ENCODE measurements at regions not wholly inside any gene's neighbourhood (a gene's known extent, or its start where the extent isn't known, plus 50 kb on each side); places are given as distances from the start of the nearest gene placed in this dataset.
A peak's percentile ranks its signal among the peaks of the same experiment; 100 is the strongest.
"Not testable (repeated sequence)": the region's sequence is repeated elsewhere in the genome, so short reads cannot be mapped to it uniquely, and the experiment has no call there.

DNA sequence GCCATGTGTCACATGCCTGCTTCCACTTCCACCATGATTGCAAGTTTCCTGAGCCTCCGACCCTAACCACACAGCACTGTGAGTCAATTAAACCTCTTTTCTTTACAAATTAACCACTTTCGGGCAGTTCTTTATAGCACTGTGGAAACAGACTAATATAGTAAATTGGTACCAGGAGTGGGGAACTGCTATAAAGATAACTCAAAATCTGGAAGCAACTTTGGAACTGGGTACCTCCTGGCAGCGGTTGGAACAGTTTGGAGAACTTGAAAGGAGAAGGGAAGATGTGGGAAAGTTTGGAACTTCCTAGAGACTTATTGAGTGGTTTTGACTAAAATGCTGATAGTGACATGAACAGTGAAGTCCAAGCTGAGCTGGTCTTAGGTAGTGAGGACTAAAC is 436.1 kb downstream of the TMEM121 start:
- Mint-ChIP-seq H3K9me3 (ENCODE audit: low read depth) (peaks cover 3% of the 10 kb centered on the region), H3K27me3 (peaks cover 47% of the 10 kb centered on the region), H3K4me1 (no peaks in the 10 kb centered on the region), H3K36me3 (no peaks in the 10 kb centered on the region), H3K4me3 (no peak overlapping the region), H3K27ac (no peak overlapping the region)
- DNase-seq (no peak), ATAC-seq (no peak)
- CTCF ChIA-PET, result no interaction called here

DNA sequence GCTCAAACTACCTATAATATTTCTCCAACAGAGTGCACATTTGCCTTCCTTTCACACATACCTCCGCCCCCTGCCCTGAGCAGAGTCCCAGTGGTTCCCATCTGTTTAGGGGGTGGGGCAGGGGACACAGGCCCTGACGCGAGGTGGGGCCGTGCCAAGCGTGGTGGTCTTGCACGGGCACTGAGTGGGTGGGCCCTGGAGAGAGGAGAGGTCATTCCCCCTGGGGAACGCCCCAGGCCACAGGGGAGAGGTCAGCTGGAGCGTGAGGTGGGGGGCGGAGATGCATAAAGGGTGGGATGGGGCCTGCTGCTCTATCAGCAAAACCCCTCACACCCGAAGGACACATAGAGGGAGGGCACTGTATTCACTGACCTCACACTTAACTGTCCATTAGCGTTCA is 441.9 kb downstream of the TMEM121 start:
- DNase-seq, result no peak
- CTCF ChIA-PET, result interaction anchor here (1.9 kb wide), 1 partner anchor 22 kb away, joined by 4 read pairs; no protein-coding TSS in a partner anchor
- H3K4me1 Mint-ChIP-seq, result peaks cover 5% of the 10 kb centered on the region
- no peaks in the 10 kb centered on the region for H3K9me3 Mint-ChIP-seq (ENCODE audit: low read depth)
- H3K27ac Mint-ChIP-seq, result no peak overlapping the region
- no peak for ATAC-seq
- H3K27me3 Mint-ChIP-seq, result peaks cover 15% of the 10 kb centered on the region
- no peak overlapping the region for H3K4me3 Mint-ChIP-seq
- H3K36me3 Mint-ChIP-seq, result no peaks in the 10 kb centered on the region

GRCh38 chr14:105969026-105969425 is 442.6 kb downstream of the TMEM121 start:
- CTCF ChIA-PET, result interaction anchor here (0.7 to 1.9 kb wide), 2 partner anchors 23 to 30 kb away, joined by 4 read pairs; no protein-coding TSS in a partner anchor
- H3K27me3 Mint-ChIP-seq, result peaks cover 10% of the 10 kb centered on the region
- not testable (repeated sequence) for H3K4me3 Mint-ChIP-seq; ATAC-seq; H3K36me3 Mint-ChIP-seq; H3K4me1 Mint-ChIP-seq; H3K9me3 Mint-ChIP-seq (ENCODE audit: low read depth); H3K27ac Mint-ChIP-seq; DNase-seq

- H3K36me3 Mint-ChIP-seq; CTCF ChIA-PET; H3K4me1 Mint-ChIP-seq; H3K9me3 Mint-ChIP-seq (ENCODE audit: low read depth); ATAC-seq; H3K27ac Mint-ChIP-seq; DNase-seq; H3K4me3 Mint-ChIP-seq: not testable (repeated sequence)
- peaks cover 17% of the 10 kb centered on the region for H3K27me3 Mint-ChIP-seq
These were observed 444.4 kb downstream of the TMEM121 start for GRCh38 chr14:105970821-105971220.

GRCh38 chr14:105971593-105972500 is 445.5 kb downstream of the TMEM121 start:
- CTCF ChIA-PET, result no interaction called here
- H3K9me3 Mint-ChIP-seq (ENCODE audit: low read depth), result no peaks in the 10 kb centered on the region
- ATAC-seq (no peak), DNase-seq (no peak)
- H3K27me3 Mint-ChIP-seq, result peaks cover 20% of the 10 kb centered on the region
- H3K27ac Mint-ChIP-seq, result no peak overlapping the region
- no peaks in the 10 kb centered on the region for H3K36me3 Mint-ChIP-seq
- H3K4me1 Mint-ChIP-seq, result peaks cover 5% of the 10 kb centered on the region
- no peak overlapping the region for H3K4me3 Mint-ChIP-seq

GRCh38 chr14:105974902-105975301 is 448.5 kb downstream of the TMEM121 start:
- no peaks in the 10 kb centered on the region for H3K4me1 Mint-ChIP-seq
- CTCF ChIA-PET, result interaction anchor here (0.8 to 3.8 kb wide), 15 partner anchors 10 to 120 kb away, joined by 3 to 39 read pairs (median 6); no protein-coding TSS in a partner anchor
- DNase-seq (peak; percentile 81), ATAC-seq (peak; percentile 95)
- H3K27ac Mint-ChIP-seq, result no peak overlapping the region
- peaks cover 13% of the 10 kb centered on the region for H3K27me3 Mint-ChIP-seq
- H3K9me3 Mint-ChIP-seq (ENCODE audit: low read depth), result no peaks in the 10 kb centered on the region
- no peaks in the 10 kb centered on the region for H3K36me3 Mint-ChIP-seq
- no peak overlapping the region for H3K4me3 Mint-ChIP-seq

- CTCF ChIA-PET, result interaction anchor here (2.8 to 3.1 kb wide), 2 partner anchors 23 to 26 kb away, joined by 8 to 10 read pairs; no protein-coding TSS in a partner anchor
- H3K36me3 Mint-ChIP-seq, result no peaks in the 10 kb centered on the region
- H3K4me3 Mint-ChIP-seq, result no peak overlapping the region
These were observed 452.4 kb downstream of the TMEM121 start for GRCh38 chr14:105978618-105979295.

GRCh38 chr14:105979446-105979845 is 453.1 kb downstream of the TMEM121 start:
- Mint-ChIP-seq H3K27ac (no peak overlapping the region), H3K27me3 (peaks cover 5% of the 10 kb centered on the region), H3K4me1 (peaks cover 24% of the 10 kb centered on the region), H3K9me3 (ENCODE audit: low read depth) (no peaks in the 10 kb centered on the region), H3K4me3 (no peak overlapping the region), H3K36me3 (no peaks in the 10 kb centered on the region)
- CTCF ChIA-PET, result interaction anchor here (1.1 to 3.1 kb wide), 3 partner anchors 22 to 137 kb away, joined by 3 to 10 read pairs (median 8); no protein-coding TSS in a partner anchor
- no peak for ATAC-seq
- no peak for DNase-seq

More at GRCh38 chr14:105978618-105979295, 452.4 kb downstream of the TMEM121 start:
- Mint-ChIP-seq H3K4me1 (peaks cover 24% of the 10 kb centered on the region), H3K27me3 (peaks cover 10% of the 10 kb centered on the region), H3K9me3 (ENCODE audit: low read depth) (no peaks in the 10 kb centered on the region), H3K27ac (no peak overlapping the region)
- DNase-seq (no peak), ATAC-seq (no peak)

GRCh38 chr14:105980224-105980623 is 453.8 kb downstream of the TMEM121 start:
- Mint-ChIP-seq H3K4me1 (peaks cover 31% of the 10 kb centered on the region), H3K9me3 (ENCODE audit: low read depth) (no peaks in the 10 kb centered on the region)
- CTCF ChIA-PET, result interaction anchor here (1.1 to 3.1 kb wide), 3 partner anchors 21 to 136 kb away, joined by 3 to 10 read pairs (median 8); no protein-coding TSS in a partner anchor

DNA sequence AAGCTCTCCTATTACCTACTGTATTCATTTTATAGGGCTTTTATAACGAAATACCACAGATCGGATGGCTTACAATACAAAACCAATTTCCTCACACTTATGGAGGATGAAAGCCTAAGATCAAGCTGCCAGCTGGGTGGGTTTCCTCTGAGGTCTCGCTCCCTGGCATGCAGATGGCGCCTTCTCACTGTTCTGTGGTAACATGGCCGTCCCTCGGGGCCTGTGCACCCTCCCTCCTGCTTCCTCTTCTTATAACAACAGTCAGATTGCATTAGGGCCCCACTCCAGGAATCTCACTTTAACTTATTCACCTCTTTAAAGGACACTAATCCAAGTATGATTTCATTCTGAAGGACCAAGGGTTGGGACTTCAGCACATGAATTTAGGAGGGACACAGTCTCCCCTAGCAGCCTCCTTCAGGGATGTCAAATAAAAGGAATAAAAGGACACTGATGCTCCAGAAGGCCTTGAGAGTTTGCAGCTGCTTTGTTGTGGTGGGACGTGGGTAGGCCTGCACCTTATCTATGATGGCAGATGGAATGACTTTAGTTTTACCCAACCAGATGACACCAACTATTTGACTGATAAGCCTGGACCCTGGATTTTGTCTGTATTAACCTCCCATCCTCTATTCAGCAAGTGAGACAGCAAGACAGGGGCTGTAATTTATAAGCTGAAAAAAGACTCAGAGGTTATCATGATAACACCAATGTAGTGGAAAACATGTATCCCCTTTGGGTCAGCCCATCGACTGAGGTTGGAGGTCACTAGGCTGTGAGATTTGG is 455.3 kb downstream of the TMEM121 start:
- H3K9me3 Mint-ChIP-seq (ENCODE audit: low read depth); DNase-seq; H3K4me3 Mint-ChIP-seq; H3K27ac Mint-ChIP-seq; H3K27me3 Mint-ChIP-seq; ATAC-seq; H3K36me3 Mint-ChIP-seq: not testable (repeated sequence)
- H3K4me1 Mint-ChIP-seq, result peaks cover 42% of the 10 kb centered on the region
- CTCF ChIA-PET, result interaction anchor here (0.8 to 3.1 kb wide), 4 partner anchors 11 to 37 kb away, joined by 5 to 8 read pairs (median 6); no protein-coding TSS in a partner anchor

More at GRCh38 chr14:105980224-105980623, 453.8 kb downstream of the TMEM121 start:
- DNase-seq, result no peak
- H3K27me3 Mint-ChIP-seq, result peaks cover 2% of the 10 kb centered on the region
- no peaks in the 10 kb centered on the region for H3K36me3 Mint-ChIP-seq
- no peak overlapping the region for H3K27ac Mint-ChIP-seq
- ATAC-seq, result no peak
- H3K4me3 Mint-ChIP-seq, result no peak overlapping the region

GRCh38 chr14:105982664-105983063 is 456.3 kb downstream of the TMEM121 start:
- CTCF ChIA-PET, result interaction anchor here (0.8 to 1.2 kb wide), 2 partner anchors 10 to 38 kb away, joined by 5 read pairs; no protein-coding TSS in a partner anchor
- Mint-ChIP-seq H3K36me3 (no peaks in the 10 kb centered on the region), H3K9me3 (ENCODE audit: low read depth) (no peaks in the 10 kb centered on the region), H3K4me3 (no peak overlapping the region), H3K27me3 (no peaks in the 10 kb centered on the region), H3K4me1 (peaks cover 51% of the 10 kb centered on the region), H3K27ac (no peak overlapping the region)
- no peak for DNase-seq
- no peak for ATAC-seq

GRCh38 chr14:105986894-105987284 is 460.5 kb downstream of the TMEM121 start:
- Mint-ChIP-seq H3K27me3 (no peaks in the 10 kb centered on the region), H3K4me1 (peaks cover 59% of the 10 kb centered on the region), H3K4me3 (peak overlapping the region; percentile 20), H3K9me3 (ENCODE audit: low read depth) (no peaks in the 10 kb centered on the region), H3K27ac (peak overlapping the region; percentile 83), H3K36me3 (no peaks in the 10 kb centered on the region)
- CTCF ChIA-PET, result interaction anchor here (1.9 to 2.7 kb wide), 4 partner anchors 11 to 19 kb away, joined by 14 to 19 read pairs (median 17); no protein-coding TSS in a partner anchor
- DNase-seq (no peak), ATAC-seq (peak; percentile 22)

Measured in activated CD8-positive, alpha-beta memory T cell treated with anti-CD3 and anti-CD28 coated beads, Interleukin-2, amount 10 ng/mL, durations not matched to agents 7 days and 5 days (primary cell).